ENCODE measurements at regions not wholly inside any gene's neighbourhood (a gene's known extent, or its start where the extent isn't known, plus 50 kb on each side); places are given as distances from the start of the nearest gene placed in this dataset.

GRCh38 chr14:82562881-82563280 is 1029.2 kb upstream of the SEL1L start:
- Histone ChIP-seq H3K27ac (no peak overlapping the region), H3K4me3 (ENCODE audit: low read depth in 1 of 2, low read length in 1 of 2) (no peak overlapping the region), H3K9me3 (no peaks in the 10 kb centered on the region), H3K27me3 (no peaks in the 10 kb centered on the region), H3K4me1 (ENCODE audit: control insufficient read depth in 1 of 2, insufficient read depth in 1 of 2, low read depth in 1 of 2, low read length in 1 of 2) (no peaks in the 10 kb centered on the region), H3K36me3 (no peaks in the 10 kb centered on the region)
- no peak for TF ChIP-seq CTCF (IDR thresholded peaks at IDR 0.05)

- Histone ChIP-seq H3K27ac (no peak overlapping the region), H3K36me3 (no peaks in the 10 kb centered on the region), H3K4me1 (ENCODE audit: control insufficient read depth in 1 of 2, insufficient read depth in 1 of 2, low read depth in 1 of 2, low read length in 1 of 2) (no peaks in the 10 kb centered on the region), H3K4me3 (ENCODE audit: low read depth in 1 of 2, low read length in 1 of 2) (no peak overlapping the region), H3K27me3 (no peaks in the 10 kb centered on the region), H3K9me3 (no peaks in the 10 kb centered on the region)
- TF ChIP-seq CTCF (IDR thresholded peaks at IDR 0.05): no peak
Observed at GRCh38 chr14:82565825-82566224, 1032.2 kb upstream of the SEL1L start.

- Histone ChIP-seq H3K36me3 (no peaks in the 10 kb centered on the region), H3K9me3 (no peaks in the 10 kb centered on the region), H3K4me1 (ENCODE audit: control insufficient read depth in 1 of 2, insufficient read depth in 1 of 2, low read depth in 1 of 2, low read length in 1 of 2) (no peaks in the 10 kb centered on the region), H3K4me3 (ENCODE audit: low read depth in 1 of 2, low read length in 1 of 2) (no peak overlapping the region), H3K27ac (no peak overlapping the region), H3K27me3 (no peaks in the 10 kb centered on the region)
- TF ChIP-seq CTCF (IDR thresholded peaks at IDR 0.05): no peak
Observed at GRCh38 chr14:82587226-82587625, 1053.6 kb upstream of the SEL1L start.

- H3K27me3 ChIP-seq: no peaks in the 10 kb centered on the region
- H3K4me3 ChIP-seq (ENCODE audit: low read depth in 1 of 2, low read length in 1 of 2): no peak overlapping the region
- H3K27ac ChIP-seq: no peak overlapping the region
- H3K4me1 ChIP-seq (ENCODE audit: control insufficient read depth in 1 of 2, insufficient read depth in 1 of 2, low read depth in 1 of 2, low read length in 1 of 2): no peaks in the 10 kb centered on the region
- no peaks in the 10 kb centered on the region for H3K9me3 ChIP-seq
- H3K36me3 ChIP-seq: no peaks in the 10 kb centered on the region
- TF ChIP-seq CTCF (IDR thresholded peaks at IDR 0.05): no peak
Observed at GRCh38 chr14:82595466-82595865, 1061.8 kb upstream of the SEL1L start.

- Histone ChIP-seq H3K9me3 (no peaks in the 10 kb centered on the region), H3K36me3 (no peaks in the 10 kb centered on the region), H3K4me1 (ENCODE audit: control insufficient read depth in 1 of 2, insufficient read depth in 1 of 2, low read depth in 1 of 2, low read length in 1 of 2) (no peaks in the 10 kb centered on the region), H3K27me3 (no peaks in the 10 kb centered on the region), H3K4me3 (ENCODE audit: low read depth in 1 of 2, low read length in 1 of 2) (no peak overlapping the region), H3K27ac (no peak overlapping the region)
- TF ChIP-seq CTCF (IDR thresholded peaks at IDR 0.05): no peak
Observed at GRCh38 chr14:82602794-82603193, 1069.1 kb upstream of the SEL1L start.

GRCh38 chr14:82604819-82605218 is 1071.2 kb upstream of the SEL1L start:
- no peak for TF ChIP-seq CTCF (IDR thresholded peaks at IDR 0.05)
- H3K4me3 ChIP-seq (ENCODE audit: low read depth in 1 of 2, low read length in 1 of 2): no peak overlapping the region
- H3K36me3 ChIP-seq: no peaks in the 10 kb centered on the region
- H3K27me3 ChIP-seq: no peaks in the 10 kb centered on the region
- no peaks in the 10 kb centered on the region for H3K9me3 ChIP-seq
- H3K27ac ChIP-seq: no peak overlapping the region
- no peaks in the 10 kb centered on the region for H3K4me1 ChIP-seq (ENCODE audit: control insufficient read depth in 1 of 2, insufficient read depth in 1 of 2, low read depth in 1 of 2, low read length in 1 of 2)
